ENCODE measurements at regions not wholly inside any gene's neighbourhood (a gene's known extent, or its start where the extent isn't known, plus 50 kb on each side); places are given as distances from the start of the nearest gene placed in this dataset.

DNA sequence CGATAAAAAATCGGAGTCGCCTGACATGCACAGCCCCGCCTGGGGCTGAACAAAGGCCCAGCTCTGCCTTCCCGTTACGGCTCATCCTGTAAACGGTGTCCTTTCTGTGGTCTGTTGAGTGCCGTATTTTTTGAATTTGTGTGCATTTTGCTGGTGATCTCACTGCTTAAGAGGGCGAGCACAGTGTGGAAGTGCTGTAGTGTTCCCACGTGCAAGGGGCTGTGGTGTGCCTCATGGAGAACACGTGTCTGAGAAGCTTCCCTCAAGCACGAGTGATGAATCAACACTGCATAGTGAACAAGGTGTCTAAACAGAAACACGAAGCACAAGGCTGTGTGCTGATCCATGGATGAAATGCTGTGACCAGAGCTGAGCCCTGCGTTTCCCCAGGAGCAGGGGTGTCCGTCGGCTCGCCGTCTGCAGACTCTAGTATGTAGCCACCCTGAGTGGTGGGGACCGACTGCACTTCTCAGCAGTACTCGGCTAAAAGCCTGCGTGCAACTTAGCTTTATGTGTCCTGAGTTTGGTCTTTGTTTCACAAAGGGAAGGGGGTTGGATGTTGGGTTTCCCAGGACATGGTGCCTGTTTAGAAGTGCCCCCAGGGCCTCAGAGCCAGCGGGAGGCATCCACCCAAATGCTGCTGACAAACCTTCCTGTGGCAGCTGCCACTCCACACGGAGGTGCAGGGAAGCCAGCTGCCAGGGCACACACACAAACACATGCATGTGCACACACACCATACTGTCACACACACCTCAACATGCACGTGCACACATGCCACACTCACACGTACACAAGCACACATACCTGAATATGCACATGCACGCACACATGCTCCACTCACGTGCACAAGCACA lies 77.2 kb upstream of the IRX4 start:
- no peak for TF ChIP-seq POLR2A (IDR thresholded peaks at IDR 0.05)
- TF ChIP-seq, protein P1, sequence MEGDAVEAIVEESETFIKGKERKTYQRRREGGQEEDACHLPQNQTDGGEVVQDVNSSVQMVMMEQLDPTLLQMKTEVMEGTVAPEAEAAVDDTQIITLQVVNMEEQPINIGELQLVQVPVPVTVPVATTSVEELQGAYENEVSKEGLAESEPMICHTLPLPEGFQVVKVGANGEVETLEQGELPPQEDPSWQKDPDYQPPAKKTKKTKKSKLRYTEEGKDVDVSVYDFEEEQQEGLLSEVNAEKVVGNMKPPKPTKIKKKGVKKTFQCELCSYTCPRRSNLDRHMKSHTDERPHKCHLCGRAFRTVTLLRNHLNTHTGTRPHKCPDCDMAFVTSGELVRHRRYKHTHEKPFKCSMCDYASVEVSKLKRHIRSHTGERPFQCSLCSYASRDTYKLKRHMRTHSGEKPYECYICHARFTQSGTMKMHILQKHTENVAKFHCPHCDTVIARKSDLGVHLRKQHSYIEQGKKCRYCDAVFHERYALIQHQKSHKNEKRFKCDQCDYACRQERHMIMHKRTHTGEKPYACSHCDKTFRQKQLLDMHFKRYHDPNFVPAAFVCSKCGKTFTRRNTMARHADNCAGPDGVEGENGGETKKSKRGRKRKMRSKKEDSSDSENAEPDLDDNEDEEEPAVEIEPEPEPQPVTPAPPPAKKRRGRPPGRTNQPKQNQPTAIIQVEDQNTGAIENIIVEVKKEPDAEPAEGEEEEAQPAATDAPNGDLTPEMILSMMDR (IDR thresholded peaks at IDR 0.05) = no peak

All from body of pancreas (tissue), 4 donors.